Neural cell (in vitro differentiated cells): ENCODE measurements at regions not wholly inside any gene's neighbourhood (a gene's known extent, or its start where the extent isn't known, plus 50 kb on each side); places are given as distances from the start of the nearest gene placed in this dataset.

Source experiments
- EP300 ChIP-seq: fragments of 450-650 bp; conservative IDR thresholded peaks from 2 replicates; pipeline ENCODE4 v1.6.1; 2014; ENCODE audit warnings: antibody characterized with exemption, mild to moderate bottlenecking, moderate library complexity; ENCODE audit not compliant: poor library complexity, severe bottlenecking
- EZH2 ChIP-seq: fragments of 200-600, 300-800 bp; shearing (Covaris generic), sonication (generic); IDR thresholded peaks from 2 replicates; pipeline ENCODE4 v1.6.1; 2014; ENCODE audit warnings: antibody characterized with exemption, low read length, borderline replicate concordance, mild to moderate bottlenecking; ENCODE audit not compliant: insufficient read depth, poor library complexity, severe bottlenecking
- POLR2AphosphoS5 ChIP-seq: IDR thresholded peaks from 2 replicates; pipeline ENCODE4 v1.6.1; 2012
- REST ChIP-seq: IDR thresholded peaks from 2 replicates; pipeline ENCODE4 v1.6.1; 2012; ENCODE audit warnings: borderline replicate concordance
- SMC3 ChIP-seq: fragments of 450-650 bp; conservative IDR thresholded peaks from 2 replicates; pipeline ENCODE4 v1.6.1; 2014; ENCODE audit warnings: antibody characterized with exemption, mild to moderate bottlenecking, moderate library complexity; ENCODE audit not compliant: poor library complexity
- TF ChIP-seq, protein P1 (sequence below): fragments of 450-650 bp; IDR thresholded peaks from 2 replicates; pipeline ENCODE4 v1.5.1; 2014; ENCODE audit warnings: antibody characterized with exemption, mild to moderate bottlenecking, moderate library complexity; ENCODE audit not compliant: poor library complexity, severe bottlenecking

GRCh38 chr16:6377956-6378355 lies 954.7 kb upstream of the RBFOX1 start:
- TF ChIP-seq, protein P1, sequence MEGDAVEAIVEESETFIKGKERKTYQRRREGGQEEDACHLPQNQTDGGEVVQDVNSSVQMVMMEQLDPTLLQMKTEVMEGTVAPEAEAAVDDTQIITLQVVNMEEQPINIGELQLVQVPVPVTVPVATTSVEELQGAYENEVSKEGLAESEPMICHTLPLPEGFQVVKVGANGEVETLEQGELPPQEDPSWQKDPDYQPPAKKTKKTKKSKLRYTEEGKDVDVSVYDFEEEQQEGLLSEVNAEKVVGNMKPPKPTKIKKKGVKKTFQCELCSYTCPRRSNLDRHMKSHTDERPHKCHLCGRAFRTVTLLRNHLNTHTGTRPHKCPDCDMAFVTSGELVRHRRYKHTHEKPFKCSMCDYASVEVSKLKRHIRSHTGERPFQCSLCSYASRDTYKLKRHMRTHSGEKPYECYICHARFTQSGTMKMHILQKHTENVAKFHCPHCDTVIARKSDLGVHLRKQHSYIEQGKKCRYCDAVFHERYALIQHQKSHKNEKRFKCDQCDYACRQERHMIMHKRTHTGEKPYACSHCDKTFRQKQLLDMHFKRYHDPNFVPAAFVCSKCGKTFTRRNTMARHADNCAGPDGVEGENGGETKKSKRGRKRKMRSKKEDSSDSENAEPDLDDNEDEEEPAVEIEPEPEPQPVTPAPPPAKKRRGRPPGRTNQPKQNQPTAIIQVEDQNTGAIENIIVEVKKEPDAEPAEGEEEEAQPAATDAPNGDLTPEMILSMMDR, result no peak
- TF ChIP-seq EZH2, result no peak
- TF ChIP-seq POLR2AphosphoS5, result no peak
- TF ChIP-seq SMC3, result no peak
- no peak for TF ChIP-seq REST
- TF ChIP-seq EP300, result no peak
